ENCODE measurements at regions not wholly inside any gene's neighbourhood (a gene's known extent, or its start where the extent isn't known, plus 50 kb on each side); places are given as distances from the start of the nearest gene placed in this dataset.

GRCh38 chr1:212555426-212555825, 53.1 kb upstream of the ATF3 start:
- no peak overlapping the region for H3K4me3 Mint-ChIP-seq
- peaks cover 0 to 1% of the 10 kb centered on the region in 2 donors for H3K9me3 Mint-ChIP-seq
- peaks cover 4 to 5% of the 10 kb centered on the region in 2 donors for H3K36me3 Mint-ChIP-seq (ENCODE audit: insufficient read depth in 2 of 2)
- no peak overlapping the region for H3K27ac Mint-ChIP-seq
- DNase-seq (no peak), ATAC-seq (replicated peaks in 1 of 2) (no peak)
- H3K4me1 Mint-ChIP-seq (ENCODE audit: low read depth), result peaks cover 11% of the 10 kb centered on the region
- peaks cover 33% of the 10 kb centered on the region for H3K27me3 Mint-ChIP-seq (ENCODE audit: low read depth)

- peak overlapping the region in 1 of 2 donors; percentile 71 for H3K4me3 Mint-ChIP-seq
- ATAC-seq (replicated peaks in 1 of 2) (no peak), DNase-seq (no peak)
- H3K36me3 Mint-ChIP-seq (ENCODE audit: insufficient read depth in 2 of 2), result peaks cover 4 to 5% of the 10 kb centered on the region in 2 donors
- H3K4me1 Mint-ChIP-seq (ENCODE audit: low read depth), result peaks cover 11% of the 10 kb centered on the region
- peaks cover 0 to 1% of the 10 kb centered on the region in 2 donors for H3K9me3 Mint-ChIP-seq
- no peak overlapping the region for H3K27ac Mint-ChIP-seq
- H3K27me3 Mint-ChIP-seq (ENCODE audit: low read depth), result peaks cover 24% of the 10 kb centered on the region
Measured at GRCh38 chr1:212556822-212557549, 51.6 kb upstream of the ATF3 start.

GRCh38 chr1:212557739-212558692, 50.5 kb upstream of the ATF3 start:
- Mint-ChIP-seq H3K4me1 (ENCODE audit: low read depth) (peaks cover 11% of the 10 kb centered on the region), H3K9me3 (peaks cover 1 to 2% of the 10 kb centered on the region in 2 donors), H3K4me3 (peak overlapping the region; percentile 71 to 84), H3K36me3 (ENCODE audit: insufficient read depth in 2 of 2) (peaks cover 4 to 5% of the 10 kb centered on the region in 2 donors), H3K27me3 (ENCODE audit: low read depth) (peaks cover 24% of the 10 kb centered on the region), H3K27ac (no peak overlapping the region)
- DNase-seq, result peak in 1 of 2 donors; percentile 61
- peak; percentile 51 to 68 for ATAC-seq (replicated peaks in 1 of 2)

- H3K9me3 Mint-ChIP-seq, result peaks cover 1 to 3% of the 10 kb centered on the region in 2 donors
- peaks cover 11% of the 10 kb centered on the region for H3K4me1 Mint-ChIP-seq (ENCODE audit: low read depth)
- peak overlapping the region; percentile 71 to 84 for H3K4me3 Mint-ChIP-seq
- DNase-seq (peak; percentile 90 to 93), ATAC-seq (replicated peaks in 1 of 2) (peak; percentile 94 to 96)
- peak overlapping the region; percentile 78 for H3K27ac Mint-ChIP-seq
- peaks cover 24% of the 10 kb centered on the region for H3K27me3 Mint-ChIP-seq (ENCODE audit: low read depth)
- peaks cover 4 to 5% of the 10 kb centered on the region in 2 donors for H3K36me3 Mint-ChIP-seq (ENCODE audit: insufficient read depth in 2 of 2)
Measured at GRCh38 chr1:212558693-212559480, 49.7 kb upstream of the ATF3 start.

Measured in activated T-cell treated with anti-CD3 and anti-CD28 coated beads, Interleukin-2, amount 50 U/mL, for 72 hours (primary cell).